A549 (cell line): ENCODE measurements at regions not wholly inside any gene's neighbourhood (a gene's known extent, or its start where the extent isn't known, plus 50 kb on each side); places are given as distances from the start of the nearest gene placed in this dataset.

Experiments
- ATAC-seq, 2 experiments: fragments of 200-7000 bp in 1 of 2; fragments of >200 bp in 1 of 2; cut with Nextera tagmentation in 1 of 2; cut with Tn5 transposase in 1 of 2; 3 replicates each; pipeline versions ENCODE4 v1.8.0 to v1.9.1; 2018 to 2020; ENCODE audit warnings: mild to moderate bottlenecking in 1 of 2, moderate library complexity in 1 of 2
- CTCF ChIA-PET: fragments of 300-600 bp; sonication (Branson Sonifier 250); formaldehyde crosslinking; extraction: SDS; loops from one replicate; lab custom pipeline; 2021; ENCODE audit warnings: antibody characterized with exemption, inconsistent platforms; lab: Yijun Ruan, JAX
- POLR2A ChIA-PET: fragments of 350-600 bp; formaldehyde crosslinking; extraction: SDS; loops from one replicate; lab custom pipeline; 2021; ENCODE audit warnings: antibody characterized with exemption, inconsistent platforms; lab: Yijun Ruan, JAX
- DNase-seq, 2 experiments: peaks; one replicate each; pipeline versions ENCODE4 v3.0.0 to v3.0.0-alpha.2; 2011 to 2016; ENCODE audit warnings: low read depth in 1 of 2, low spot score in 1 of 2
- FAIRE-seq: peaks from 2 replicates; lab custom pipeline; 2011; peaks lifted over from hg19 to GRCh38; lab: Jason Lieb, UNC
- H3K27ac ChIP-seq, 2 experiments: fragments of >200 bp; sonication (Bioruptor Twin); formaldehyde crosslinking; 3 replicates each; pipeline ENCODE4 v1.5.1; 2016 to 2017
- H3K4me1 ChIP-seq: fragments of >200 bp; sonication (Bioruptor Twin); formaldehyde crosslinking; 3 replicates; pipeline ENCODE4 v1.6.1; 2016
- H3K4me2 ChIP-seq: fragments of >200 bp; sonication (Bioruptor Twin); formaldehyde crosslinking; 3 replicates; pipeline ENCODE4 v1.6.1; 2016
- H3K4me3 ChIP-seq: fragments of >200 bp; sonication (Bioruptor Twin); formaldehyde crosslinking; 3 replicates; pipeline ENCODE4 v1.5.1; 2016
- H3K9me3 ChIP-seq: fragments of >200 bp; sonication (Bioruptor Twin); formaldehyde crosslinking; 3 replicates; pipeline ENCODE4 v1.6.1; 2016
- BCL3 ChIP-seq: fragments of >200 bp; sonication (Bioruptor Twin); formaldehyde crosslinking; IDR thresholded peaks from 3 replicates; pipeline ENCODE4 v1.6.1; 2016
- CHD2 ChIP-seq: fragments of 150-350 bp; IDR thresholded peaks from 2 replicates; pipeline ENCODE4 v1.6.1; 2014; ENCODE audit warnings: low read length; ENCODE audit not compliant: partially characterized antibody
- CHD4 ChIP-seq: fragments of 200-600 bp; sonication (generic); IDR thresholded peaks from 2 replicates; pipeline ENCODE4 v1.6.1; 2016; ENCODE audit warnings: antibody characterized with exemption, mild to moderate bottlenecking, borderline replicate concordance
- EHMT2 ChIP-seq: fragments of 200-600 bp; sonication (generic); IDR thresholded peaks from 2 replicates; pipeline ENCODE4 v1.6.1; 2016; ENCODE audit warnings: antibody characterized with exemption, low read depth, mild to moderate bottlenecking, moderate library complexity
- ESRRA ChIP-seq: fragments of 150-350 bp; IDR thresholded peaks from 2 replicates; pipeline ENCODE4 v1.6.1; 2014; ENCODE audit warnings: mild to moderate bottlenecking, low read length, borderline replicate concordance
- FOXS1 ChIP-seq: fragments of 250-450 bp; sonication (Bioruptor Pico); IDR thresholded peaks from 2 replicates; pipeline ENCODE4 v1.5.0; 2020; ENCODE audit warnings: mild to moderate bottlenecking, moderate library complexity
- GATA3 ChIP-seq: IDR thresholded peaks from 2 replicates; pipeline ENCODE4 v1.6.1; 2012; ENCODE audit warnings: borderline replicate concordance
- HDAC2 ChIP-seq: fragments of 200-600 bp; sonication (generic); IDR thresholded peaks from 2 replicates; pipeline ENCODE4 v1.6.1; 2016
- HEYL ChIP-seq: fragments of 250-450 bp; sonication (Bioruptor Pico); IDR thresholded peaks from 2 replicates; pipeline ENCODE4 v1.8.0; 2021; ENCODE audit warnings: mild to moderate bottlenecking, moderate library complexity
- KDM5A ChIP-seq: fragments of 200-600 bp; sonication (generic); IDR thresholded peaks from 2 replicates; pipeline ENCODE4 v1.6.1; 2016; ENCODE audit warnings: antibody characterized with exemption, mild to moderate bottlenecking
- MAFK ChIP-seq: fragments of 450-650 bp; IDR thresholded peaks from 2 replicates; pipeline ENCODE4 v1.6.1; 2014; ENCODE audit not compliant: partially characterized antibody
- MAZ ChIP-seq: fragments of 150-350 bp; IDR thresholded peaks from 2 replicates; pipeline ENCODE4 v1.6.1; 2014; ENCODE audit warnings: antibody characterized with exemption, low read depth, low read length, borderline replicate concordance
- MYC ChIP-seq: IDR thresholded peaks from 2 replicates; pipeline ENCODE4 v1.6.1; 2012; ENCODE audit warnings: mild to moderate bottlenecking, inconsistent platforms, low read length, improper control_type of control experiment, borderline replicate concordance
- NPAS2 ChIP-seq: fragments of 250-450 bp; sonication (Bioruptor Pico); IDR thresholded peaks from 2 replicates; pipeline ENCODE4 v1.8.0; 2022; ENCODE audit warnings: mild to moderate bottlenecking, moderate library complexity, borderline replicate concordance
- NR3C1 ChIP-seq: fragments of >200 bp; sonication (Bioruptor Twin); formaldehyde crosslinking; IDR thresholded peaks from 3 replicates; pipeline ENCODE4 v1.6.1; 2017
- PBX3 ChIP-seq: IDR thresholded peaks from 2 replicates; pipeline ENCODE4 v1.6.1; 2012
- RAD21 ChIP-seq, 2 experiments: fragments of >200 bp in 1 of 2; sonication (Bioruptor Twin) in 1 of 2; formaldehyde crosslinking in 1 of 2; IDR thresholded peaks in 1 of 2; conservative IDR thresholded peaks in 1 of 2; 2 replicates in 1 of 2; 3 replicates in 1 of 2; pipeline ENCODE4 v1.6.1; 2012 to 2018; ENCODE audit warnings: inconsistent platforms in 1 of 2
- REST ChIP-seq: fragments of 200-600 bp; sonication (generic); IDR thresholded peaks from 2 replicates; pipeline ENCODE4 v1.6.1; 2016; ENCODE audit warnings: antibody characterized with exemption, mild to moderate bottlenecking, moderate library complexity
- SMC3 ChIP-seq: fragments of >200 bp; sonication (Bioruptor Twin); formaldehyde crosslinking; IDR thresholded peaks from 3 replicates; pipeline ENCODE4 v1.6.1; 2018; ENCODE audit warnings: inconsistent platforms
- WGBS: methylation state at CpG from one replicate; pipeline ENCODE4 v1.1.6; 2017; ENCODE audit errors: missing lambda C conversion rate; 5-methylcytosine and 5-hydroxymethylcytosine counted together
- TF ChIP-seq, protein P1 (sequence below): fragments of 450-650 bp; IDR thresholded peaks from 2 replicates; pipeline ENCODE4 v1.6.1; 2014; ENCODE audit warnings: antibody characterized with exemption

DNA sequence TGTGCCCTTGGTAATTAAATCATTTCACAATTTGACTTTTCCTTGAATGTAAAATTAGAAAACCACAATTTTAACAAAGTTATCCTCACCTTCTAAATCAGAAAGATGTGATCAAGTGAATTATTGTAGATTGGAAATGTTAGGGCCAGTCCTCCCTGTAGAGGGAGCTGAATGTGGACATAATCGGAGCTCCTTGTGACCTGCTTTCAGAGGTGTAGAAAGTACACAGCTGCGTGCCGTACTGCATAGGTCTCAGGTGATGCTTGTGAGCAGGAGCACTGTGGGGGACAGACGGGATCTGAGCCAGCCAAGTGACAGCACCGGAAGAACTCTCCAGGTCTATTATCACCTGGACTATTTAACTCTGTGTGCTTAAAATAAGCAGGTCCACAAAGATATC, 338.0 kb downstream of the AASDHPPT start:
- ATAC-seq (no peak), DNase-seq (no peak), FAIRE-seq (no peak)
- WGBS, result 80% methylated on average over 1 of the region's 5 CpGs
- Histone ChIP-seq H3K4me2 (no peak overlapping the region), H3K27ac (no peak overlapping the region), H3K9me3 (no peaks in the 10 kb centered on the region), H3K4me3 (no peak overlapping the region)
- POLR2A ChIA-PET, result no interaction called here
- CTCF ChIA-PET, result interaction anchor here (0.6 kb wide), 1 partner anchor 8 kb away, joined by 3 read pairs; no protein-coding TSS in a partner anchor
- no peak for TF ChIP-seq PBX3
- TF ChIP-seq, protein P1, sequence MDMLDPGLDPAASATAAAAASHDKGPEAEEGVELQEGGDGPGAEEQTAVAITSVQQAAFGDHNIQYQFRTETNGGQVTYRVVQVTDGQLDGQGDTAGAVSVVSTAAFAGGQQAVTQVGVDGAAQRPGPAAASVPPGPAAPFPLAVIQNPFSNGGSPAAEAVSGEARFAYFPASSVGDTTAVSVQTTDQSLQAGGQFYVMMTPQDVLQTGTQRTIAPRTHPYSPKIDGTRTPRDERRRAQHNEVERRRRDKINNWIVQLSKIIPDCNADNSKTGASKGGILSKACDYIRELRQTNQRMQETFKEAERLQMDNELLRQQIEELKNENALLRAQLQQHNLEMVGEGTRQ, result no peak
- TF ChIP-seq KDM5A, result no peak
- no peak for TF ChIP-seq CHD2
- no peak for TF ChIP-seq EHMT2
- no peak for TF ChIP-seq MYC
- no peak for TF ChIP-seq MAZ
- no peak for TF ChIP-seq CHD4
- no peak for TF ChIP-seq REST
- no peak for TF ChIP-seq FOXS1 (CRISPR knock-in tag)
- TF ChIP-seq MAFK, result no peak
- TF ChIP-seq, all 56 proteins: peak for 0
- no peaks in the 10 kb centered on the region for H3K4me1 ChIP-seq

DNA sequence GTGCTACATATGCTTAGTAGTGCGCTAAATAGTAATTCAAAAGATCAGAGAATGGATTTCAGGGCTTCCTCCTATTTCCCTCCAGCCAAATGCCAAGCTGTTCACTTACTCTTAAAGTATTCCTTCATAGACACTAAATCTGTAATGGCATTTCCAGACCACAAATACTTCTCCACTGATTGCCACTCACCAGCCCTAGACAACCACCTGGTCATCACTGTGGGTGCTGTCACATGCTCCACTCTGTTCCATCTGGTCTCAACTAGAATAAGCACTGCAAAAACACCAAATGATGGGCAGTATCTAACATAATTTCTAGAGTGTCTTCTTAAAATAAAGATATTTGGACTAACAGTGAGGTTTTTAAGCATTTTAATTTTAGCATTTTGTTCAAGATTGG, 341.3 kb downstream of the AASDHPPT start:
- 70% methylated on average over 1 of the region's 1 CpG for WGBS

More for the DNA sequence above, 341.3 kb downstream of the AASDHPPT start:
- H3K9me3 ChIP-seq, result no peaks in the 10 kb centered on the region
- FAIRE-seq (no peak), DNase-seq (no peak), ATAC-seq (no peak)
- H3K4me3 ChIP-seq, result no peak overlapping the region
- no peak overlapping the region for H3K27ac ChIP-seq
- H3K4me2 ChIP-seq, result no peak overlapping the region
- no peaks in the 10 kb centered on the region for H3K4me1 ChIP-seq
- CTCF ChIA-PET, result no interaction called here
- POLR2A ChIA-PET, result no interaction called here
- TF ChIP-seq NR3C1 (no peak), HEYL (CRISPR knock-in tag) (no peak), ESRRA (no peak), BCL3 (no peak), GATA3 (no peak), RAD21 (conservative IDR thresholded peaks at IDR 0.05 in 1 of 2, IDR thresholded peaks at IDR 0.05 in 1 of 2) (no peak), SMC3 (no peak), NPAS2 (CRISPR knock-in tag) (no peak), HDAC2 (no peak)
- TF ChIP-seq, all 56 proteins: peak for 0
